Endothelial cell (in vitro differentiated cells): ENCODE measurements at regions not wholly inside any gene's neighbourhood (a gene's known extent, or its start where the extent isn't known, plus 50 kb on each side); places are given as distances from the start of the nearest gene placed in this dataset.

Experiments used
- DNase-seq: peaks from one replicate; pipeline ENCODE4 v3.0.0; 2021; ENCODE audit warnings: low spot score
- H3K27ac Mint-ChIP-seq: one replicate; pipeline ENCODE4 v1.8.0; 2021; ENCODE audit warnings: mixed read lengths, inconsistent platforms; ENCODE audit not compliant: unreplicated experiment
- H3K27me3 Mint-ChIP-seq: one replicate; pipeline ENCODE4 v1.8.0; 2021; ENCODE audit warnings: mild to moderate bottlenecking, moderate library complexity, mixed read lengths, inconsistent platforms; ENCODE audit not compliant: unreplicated experiment
- H3K36me3 Mint-ChIP-seq: one replicate; pipeline ENCODE4 v1.8.0; 2021; ENCODE audit warnings: mild to moderate bottlenecking, low read depth, mixed read lengths, inconsistent platforms; ENCODE audit not compliant: unreplicated experiment
- H3K4me1 Mint-ChIP-seq: one replicate; pipeline ENCODE4 v1.8.0; 2021; ENCODE audit warnings: mild to moderate bottlenecking, mixed read lengths, inconsistent platforms; ENCODE audit not compliant: unreplicated experiment
- H3K4me3 Mint-ChIP-seq: one replicate; pipeline ENCODE4 v1.8.0; 2021; ENCODE audit warnings: mild to moderate bottlenecking, mixed read lengths, inconsistent platforms; ENCODE audit not compliant: unreplicated experiment
- H3K9me3 Mint-ChIP-seq: one replicate; pipeline ENCODE4 v1.8.0; 2021; ENCODE audit warnings: mixed read lengths, inconsistent platforms; ENCODE audit not compliant: unreplicated experiment
- TF ChIP-seq, protein P1 (sequence below): fragments of 200-600 bp; sonication (generic); IDR thresholded peaks from one replicate; pipeline ENCODE4 v1.5.0; 2021; ENCODE audit warnings: antibody characterized with exemption; ENCODE audit not compliant: unreplicated experiment

DNA sequence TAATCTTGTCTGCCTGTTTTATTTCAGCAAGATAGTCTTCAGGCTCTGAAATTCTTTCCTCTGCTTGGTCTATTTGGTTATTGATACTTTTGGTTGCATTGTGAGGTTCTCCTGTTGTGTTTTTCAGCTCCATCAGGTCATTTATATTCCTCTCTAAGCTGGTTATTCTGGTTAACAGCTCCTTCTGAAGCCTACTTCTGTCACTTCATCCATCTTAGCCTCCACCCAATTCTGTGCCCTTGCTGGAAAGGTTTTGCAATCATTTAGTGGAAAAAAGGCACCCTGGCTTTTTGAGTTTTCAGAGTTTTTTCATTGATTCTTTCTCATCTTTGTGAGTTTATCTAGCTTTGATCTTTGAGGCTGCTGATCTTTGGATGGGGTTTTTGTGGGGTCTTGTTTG is 647.7 kb downstream of the SPRY1 start:
- Mint-ChIP-seq H3K4me3 (no peak overlapping the region), H3K4me1 (no peaks in the 10 kb centered on the region)

GRCh38 chr4:124044867-124045266 is 648.3 kb downstream of the SPRY1 start:
- Mint-ChIP-seq H3K4me1 (no peaks in the 10 kb centered on the region), H3K9me3 (no peaks in the 10 kb centered on the region), H3K27me3 (no peaks in the 10 kb centered on the region), H3K27ac (no peak overlapping the region), H3K4me3 (no peak overlapping the region), H3K36me3 (no peaks in the 10 kb centered on the region)
- TF ChIP-seq, protein P1, sequence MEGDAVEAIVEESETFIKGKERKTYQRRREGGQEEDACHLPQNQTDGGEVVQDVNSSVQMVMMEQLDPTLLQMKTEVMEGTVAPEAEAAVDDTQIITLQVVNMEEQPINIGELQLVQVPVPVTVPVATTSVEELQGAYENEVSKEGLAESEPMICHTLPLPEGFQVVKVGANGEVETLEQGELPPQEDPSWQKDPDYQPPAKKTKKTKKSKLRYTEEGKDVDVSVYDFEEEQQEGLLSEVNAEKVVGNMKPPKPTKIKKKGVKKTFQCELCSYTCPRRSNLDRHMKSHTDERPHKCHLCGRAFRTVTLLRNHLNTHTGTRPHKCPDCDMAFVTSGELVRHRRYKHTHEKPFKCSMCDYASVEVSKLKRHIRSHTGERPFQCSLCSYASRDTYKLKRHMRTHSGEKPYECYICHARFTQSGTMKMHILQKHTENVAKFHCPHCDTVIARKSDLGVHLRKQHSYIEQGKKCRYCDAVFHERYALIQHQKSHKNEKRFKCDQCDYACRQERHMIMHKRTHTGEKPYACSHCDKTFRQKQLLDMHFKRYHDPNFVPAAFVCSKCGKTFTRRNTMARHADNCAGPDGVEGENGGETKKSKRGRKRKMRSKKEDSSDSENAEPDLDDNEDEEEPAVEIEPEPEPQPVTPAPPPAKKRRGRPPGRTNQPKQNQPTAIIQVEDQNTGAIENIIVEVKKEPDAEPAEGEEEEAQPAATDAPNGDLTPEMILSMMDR: no peak
- no peak for DNase-seq

More for the DNA sequence above, 647.7 kb downstream of the SPRY1 start:
- H3K36me3 Mint-ChIP-seq: no peaks in the 10 kb centered on the region
- H3K27me3 Mint-ChIP-seq: no peaks in the 10 kb centered on the region
- no peak for DNase-seq
- no peaks in the 10 kb centered on the region for H3K9me3 Mint-ChIP-seq
- TF ChIP-seq, protein P1: no peak
- no peak overlapping the region for H3K27ac Mint-ChIP-seq

- no peak overlapping the region for H3K4me3 Mint-ChIP-seq
- TF ChIP-seq, protein P1: no peak
- H3K36me3 Mint-ChIP-seq: no peaks in the 10 kb centered on the region
- no peaks in the 10 kb centered on the region for H3K9me3 Mint-ChIP-seq
- no peaks in the 10 kb centered on the region for H3K27me3 Mint-ChIP-seq
- DNase-seq: no peak
- no peaks in the 10 kb centered on the region for H3K4me1 Mint-ChIP-seq
- no peak overlapping the region for H3K27ac Mint-ChIP-seq
Observed at GRCh38 chr4:124046190-124046589, 649.6 kb downstream of the SPRY1 start.

DNA sequence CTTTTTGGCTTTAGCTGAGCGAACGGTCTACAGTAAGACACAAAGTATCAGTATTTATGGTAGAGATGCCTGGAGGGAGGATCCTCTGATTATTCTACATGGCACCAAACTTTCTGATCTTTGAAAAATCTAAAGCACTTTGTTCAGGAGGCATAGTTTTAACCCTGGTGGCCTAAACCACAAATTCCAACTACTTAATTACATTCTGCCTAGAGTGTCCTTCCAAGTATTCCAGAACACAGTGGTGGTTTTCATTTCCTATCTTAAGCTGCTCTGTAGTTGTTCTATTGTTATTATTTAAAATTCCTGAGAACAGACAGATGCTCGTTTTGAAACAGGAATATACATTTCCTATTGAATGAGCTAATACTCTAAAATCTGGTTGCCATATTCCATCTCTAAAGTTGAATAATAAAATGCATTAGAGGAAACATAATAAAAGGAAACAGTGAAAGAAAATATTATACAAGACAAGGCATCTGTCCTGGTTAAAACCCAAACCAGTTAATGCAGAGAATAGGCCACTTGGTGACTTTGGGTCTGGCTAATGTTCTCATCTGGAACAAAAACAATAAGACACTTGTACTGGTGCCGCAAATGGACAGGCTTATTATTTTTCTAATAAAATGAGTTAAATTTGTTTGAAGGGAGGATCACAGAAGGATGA is 657.4 kb downstream of the SPRY1 start:
- H3K4me1 Mint-ChIP-seq: peaks cover 11% of the 10 kb centered on the region
- no peak overlapping the region for H3K27ac Mint-ChIP-seq
- no peaks in the 10 kb centered on the region for H3K27me3 Mint-ChIP-seq
- no peaks in the 10 kb centered on the region for H3K9me3 Mint-ChIP-seq
- H3K4me3 Mint-ChIP-seq: no peak overlapping the region
- DNase-seq: no peak
- TF ChIP-seq, protein P1: no peak
- H3K36me3 Mint-ChIP-seq: no peaks in the 10 kb centered on the region

GRCh38 chr4:124055336-124055735 is 657.2 kb downstream of the ANKRD50 start:
- Mint-ChIP-seq H3K36me3 (no peaks in the 10 kb centered on the region), H3K27me3 (no peaks in the 10 kb centered on the region), H3K4me3 (no peak overlapping the region), H3K27ac (no peak overlapping the region), H3K9me3 (no peaks in the 10 kb centered on the region), H3K4me1 (peaks cover 14% of the 10 kb centered on the region)
- TF ChIP-seq, protein P1: no peak
- DNase-seq: no peak
